Astrocyte (in vitro differentiated cells and primary cell): ENCODE measurements at regions not wholly inside any gene's neighbourhood (a gene's known extent, or its start where the extent isn't known, plus 50 kb on each side); places are given as distances from the start of the nearest gene placed in this dataset.

Source experiments
- CTCF ChIP-seq: IDR thresholded peaks from 2 replicates; pipeline ENCODE4 v1.5.1; 2011; ENCODE audit warnings: low read depth, mild to moderate bottlenecking, inconsistent platforms, low read length, moderate library complexity; ENCODE audit not compliant: insufficient read depth
- EZH2 ChIP-seq: IDR thresholded peaks from 2 replicates; pipeline ENCODE4 v1.6.1; 2012; ENCODE audit warnings: mild to moderate bottlenecking, low read length, inconsistent platforms; ENCODE audit not compliant: insufficient read depth

GRCh38 chr10:130354976-130355795 lies 219.0 kb downstream of the GLRX3 start:
- TF ChIP-seq CTCF (no peak), EZH2 (no peak)
